ELF-1 (cell line): ENCODE measurements at regions not wholly inside any gene's neighbourhood (a gene's known extent, or its start where the extent isn't known, plus 50 kb on each side); places are given as distances from the start of the nearest gene placed in this dataset.
"Not testable (repeated sequence)": the region's sequence is repeated elsewhere in the genome, so short reads cannot be mapped to it uniquely, and the experiment has no call there.

Source experiments
- DNase-seq: peaks from one replicate; pipeline ENCODE4 v3.0.0-alpha.2; 2016; ENCODE audit warnings: low read depth, low spot score

GRCh38 chr11:3583476-3583875 lies 58.3 kb downstream of the ART5 start:
- peak; percentile 37 for DNase-seq

GRCh38 chr11:3581389-3581725 lies 60.4 kb downstream of the ART5 start:
- DNase-seq: not testable (repeated sequence)

- DNase-seq: peak; percentile 85
These were observed 61.1 kb downstream of the ART5 start for GRCh38 chr11:3580487-3581388.

- DNase-seq: not testable (repeated sequence)
These were observed 62.0 kb downstream of the ART5 start for GRCh38 chr11:3579600-3580459.

- DNase-seq: peak; percentile 55
These were observed 65.7 kb downstream of the ART5 start for GRCh38 chr11:3576066-3576604.

- not testable (repeated sequence) for DNase-seq
These were observed 68.7 kb downstream of the ART5 start for GRCh38 chr11:3572976-3573647.

- DNase-seq: not testable (repeated sequence)
These were observed 70.0 kb downstream of the ART5 start for GRCh38 chr11:3571752-3572151.

- not testable (repeated sequence) for DNase-seq
These were observed 76.0 kb downstream of the ART5 start for GRCh38 chr11:3565838-3566237.

GRCh38 chr11:3564383-3564782 lies 77.4 kb downstream of the ART5 start:
- DNase-seq: not testable (repeated sequence)

- DNase-seq: not testable (repeated sequence)
These were observed 87.2 kb downstream of the ART5 start for GRCh38 chr11:3554621-3555020.

GRCh38 chr11:3544990-3545389 lies 96.8 kb downstream of the ART5 start:
- DNase-seq: not testable (repeated sequence)

GRCh38 chr11:3538220-3538619 lies 103.6 kb downstream of the ART5 start:
- DNase-seq: not testable (repeated sequence)

GRCh38 chr11:3537254-3537653 lies 104.5 kb downstream of the ART5 start:
- DNase-seq: not testable (repeated sequence)

GRCh38 chr11:3532958-3533357 lies 108.8 kb downstream of the ART5 start:
- not testable (repeated sequence) for DNase-seq

- not testable (repeated sequence) for DNase-seq
These were observed 110.5 kb downstream of the ART5 start for GRCh38 chr11:3531280-3531679.

- not testable (repeated sequence) for DNase-seq
These were observed 118.2 kb downstream of the ART5 start for GRCh38 chr11:3523567-3523966.

GRCh38 chr11:3520905-3521304 lies 120.9 kb downstream of the ART5 start:
- DNase-seq: not testable (repeated sequence)

- not testable (repeated sequence) for DNase-seq
These were observed 122.0 kb downstream of the ART5 start for GRCh38 chr11:3519841-3520240.

GRCh38 chr11:3516934-3517567 lies 124.7 kb downstream of the ART5 start:
- DNase-seq: not testable (repeated sequence)

- DNase-seq: not testable (repeated sequence)
These were observed 125.4 kb downstream of the ART5 start for GRCh38 chr11:3516345-3516933.
